HEK293T (cell line): ENCODE measurements at regions not wholly inside any gene's neighbourhood (a gene's known extent, or its start where the extent isn't known, plus 50 kb on each side); places are given as distances from the start of the nearest gene placed in this dataset.

Experiments used
- ARNT ChIP-seq: fragments of 450-650 bp; IDR thresholded peaks from 2 replicates; pipeline ENCODE4 v1.6.1; 2017; ENCODE audit warnings: mild to moderate bottlenecking
- CTBP1 ChIP-seq: fragments of 450-650 bp; IDR thresholded peaks from 2 replicates; pipeline ENCODE4 v1.6.1; 2016; ENCODE audit warnings: borderline replicate concordance
- ELF4 ChIP-seq: fragments of 450-650 bp; IDR thresholded peaks from 2 replicates; pipeline ENCODE4 v1.6.1; 2017; ENCODE audit warnings: antibody characterized with exemption
- FOXA1 ChIP-seq: fragments of 450-650 bp; IDR thresholded peaks from 2 replicates; pipeline ENCODE4 v1.6.1; 2016; ENCODE audit warnings: mild to moderate bottlenecking
- FOXK2 ChIP-seq: fragments of 450-650 bp; IDR thresholded peaks from 2 replicates; pipeline ENCODE4 v1.6.1; 2016; ENCODE audit warnings: mild to moderate bottlenecking
- FOXM1 ChIP-seq: fragments of 450-650 bp; IDR thresholded peaks from 2 replicates; pipeline ENCODE4 v1.6.1; 2017; ENCODE audit warnings: mild to moderate bottlenecking, borderline replicate concordance
- NFRKB ChIP-seq: fragments of 450-650 bp; IDR thresholded peaks from 2 replicates; pipeline ENCODE4 v1.6.1; 2016; ENCODE audit warnings: mild to moderate bottlenecking, moderate library complexity
- PKNOX1 ChIP-seq: fragments of 450-650 bp; IDR thresholded peaks from 2 replicates; pipeline ENCODE4 v1.6.1; 2016
- SUZ12 ChIP-seq: fragments of 450-650 bp; IDR thresholded peaks from 2 replicates; pipeline ENCODE4 v1.6.1; 2016; ENCODE audit warnings: mild to moderate bottlenecking
- TARDBP ChIP-seq: fragments of 450-650 bp; IDR thresholded peaks from 2 replicates; pipeline ENCODE4 v1.6.1; 2016
- ZNF384 ChIP-seq: fragments of 450-650 bp; IDR thresholded peaks from 2 replicates; pipeline ENCODE4 v1.6.1; 2016

- TF ChIP-seq FOXK2 (no peak), PKNOX1 (no peak), ZNF384 (no peak), FOXM1 (no peak), SUZ12 (no peak), FOXA1 (no peak), ELF4 (no peak), TARDBP (no peak), CTBP1 (no peak), NFRKB (no peak), ARNT (no peak)
Measured at GRCh38 chr1:230581446-230582079, 60.7 kb upstream of the COG2 start.
